OCI-LY1 (cell line): ENCODE measurements at regions not wholly inside any gene's neighbourhood (a gene's known extent, or its start where the extent isn't known, plus 50 kb on each side); places are given as distances from the start of the nearest gene placed in this dataset.

Source experiments
- H2AFZ ChIP-seq: fragments of 200-600 bp; sonication (generic), shearing (Covaris generic); 2 replicates; pipeline ENCODE4 v1.6.0; 2014; ENCODE audit warnings: antibody characterized with exemption, mild to moderate bottlenecking, low read length
- H3F3A ChIP-seq: fragments of 200-600 bp; sonication (generic), shearing (Covaris generic); 2 replicates; pipeline ENCODE4 v1.6.0; 2014; ENCODE audit warnings: mild to moderate bottlenecking, antibody characterized with exemption, low read length, moderate library complexity; ENCODE audit not compliant: insufficient read depth
- H3K27ac ChIP-seq: fragments of 200-600 bp; sonication (generic); 2 replicates; pipeline ENCODE4 v1.5.1; 2014; ENCODE audit warnings: low read length, mixed run types, mild to moderate bottlenecking, low read depth; ENCODE audit not compliant: poor library complexity, severe bottlenecking
- H3K27me3 ChIP-seq: fragments of 200-600 bp; sonication (generic); 2 replicates; pipeline ENCODE4 v1.6.0; 2014; ENCODE audit warnings: antibody characterized with exemption, mild to moderate bottlenecking, low read length, moderate library complexity; ENCODE audit not compliant: insufficient read depth
- H3K36me3 ChIP-seq: fragments of 200-600 bp; sonication (generic); 2 replicates; pipeline ENCODE4 v1.6.1; 2014; ENCODE audit warnings: mild to moderate bottlenecking, antibody characterized with exemption, low read length, moderate library complexity, mixed read lengths; ENCODE audit not compliant: insufficient read depth
- H3K4me1 ChIP-seq: fragments of 200-600 bp; sonication (generic); 2 replicates; pipeline ENCODE4 v1.5.1; 2014; ENCODE audit warnings: mild to moderate bottlenecking, low read length, moderate library complexity; ENCODE audit not compliant: insufficient read depth, severe bottlenecking
- H3K4me2 ChIP-seq: fragments of 200-600 bp; sonication (generic), shearing (Covaris generic); 2 replicates; pipeline ENCODE4 v1.6.1; 2014; ENCODE audit warnings: low read length
- H3K4me3 ChIP-seq: fragments of 200-600 bp; sonication (generic); 2 replicates; pipeline ENCODE4 v1.5.1; 2014; ENCODE audit warnings: low read length, low read depth, mild to moderate bottlenecking, mixed read lengths; ENCODE audit not compliant: poor library complexity, severe bottlenecking
- H3K79me2 ChIP-seq: fragments of 200-600 bp; shearing (Covaris generic); 2 replicates; pipeline ENCODE4 v1.6.1; 2016; ENCODE audit warnings: mixed run types, low read length, mixed read lengths; ENCODE audit not compliant: insufficient read depth
- H3K9ac ChIP-seq: fragments of 200-600 bp; sonication (generic), shearing (Covaris generic); 2 replicates; pipeline ENCODE4 v1.6.1; 2014; ENCODE audit warnings: mild to moderate bottlenecking, low read length, mixed read lengths
- H3K9me2 ChIP-seq: fragments of 200-600 bp; sonication (generic), shearing (Covaris generic); 2 replicates; pipeline ENCODE4 v1.6.1; 2014; ENCODE audit warnings: low read depth, mild to moderate bottlenecking, low read length, mixed read lengths
- H3K9me3 ChIP-seq: fragments of 200-600 bp; shearing (Covaris generic); 2 replicates; pipeline ENCODE4 v1.6.1; 2014; ENCODE audit warnings: low read length, mixed read lengths
- H4K20me1 ChIP-seq: fragments of 200-600 bp; sonication (generic), shearing (Covaris generic); 2 replicates; pipeline ENCODE4 v1.6.0; 2016; ENCODE audit warnings: mild to moderate bottlenecking, low read length; ENCODE audit not compliant: insufficient read depth
- EZH2 ChIP-seq: fragments of 200-600 bp; sonication (generic), shearing (Covaris generic); IDR thresholded peaks from 2 replicates; pipeline ENCODE4 v1.8.0; 2017; ENCODE audit warnings: borderline replicate concordance, mixed run types, mild to moderate bottlenecking, antibody characterized with exemption, low read length, moderate library complexity, mixed read lengths
- TF ChIP-seq, protein P1 (sequence below): fragments of 200-600 bp; sonication (generic), shearing (Covaris generic); IDR thresholded peaks from 2 replicates; pipeline ENCODE4 v1.5.1; 2017; ENCODE audit warnings: mild to moderate bottlenecking, antibody characterized with exemption, low read length, moderate library complexity, mixed read lengths

DNA sequence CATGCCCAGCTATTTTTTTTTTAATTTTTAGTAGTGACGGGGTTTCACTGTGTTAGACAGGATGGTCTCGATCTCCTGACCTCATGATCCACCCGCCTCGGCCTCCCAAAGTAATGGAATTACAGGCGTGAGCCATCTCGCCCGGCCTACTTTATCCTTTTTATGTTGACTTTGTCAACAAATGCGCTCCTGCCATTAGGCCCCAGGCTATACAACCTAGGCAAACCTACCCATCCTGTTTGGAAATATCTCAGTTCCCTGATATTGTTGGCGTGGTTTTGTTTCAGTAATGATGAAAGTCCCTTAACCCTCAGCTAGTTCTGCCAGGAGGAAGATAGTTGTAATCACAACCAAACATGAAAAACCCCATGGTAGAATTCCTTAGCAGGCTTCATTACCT, 249.4 kb upstream of the SOX11 start:
- no peaks in the 10 kb centered on the region for H3K9me3 ChIP-seq
- no peak overlapping the region for H3K9ac ChIP-seq
- no peaks in the 10 kb centered on the region for H3K9me2 ChIP-seq
- no peaks in the 10 kb centered on the region for H3K4me1 ChIP-seq
- H3K4me3 ChIP-seq = no peak overlapping the region
- no peaks in the 10 kb centered on the region for H4K20me1 ChIP-seq
- no peaks in the 10 kb centered on the region for H3K36me3 ChIP-seq
- no peaks in the 10 kb centered on the region for H3F3A ChIP-seq
- no peak overlapping the region for H3K4me2 ChIP-seq
- H3K27ac ChIP-seq = no peak overlapping the region
- no peaks in the 10 kb centered on the region for H3K79me2 ChIP-seq
- H3K27me3 ChIP-seq = no peaks in the 10 kb centered on the region
- no peak overlapping the region for H2AFZ ChIP-seq
- TF ChIP-seq EZH2 = no peak
- TF ChIP-seq, protein P1, sequence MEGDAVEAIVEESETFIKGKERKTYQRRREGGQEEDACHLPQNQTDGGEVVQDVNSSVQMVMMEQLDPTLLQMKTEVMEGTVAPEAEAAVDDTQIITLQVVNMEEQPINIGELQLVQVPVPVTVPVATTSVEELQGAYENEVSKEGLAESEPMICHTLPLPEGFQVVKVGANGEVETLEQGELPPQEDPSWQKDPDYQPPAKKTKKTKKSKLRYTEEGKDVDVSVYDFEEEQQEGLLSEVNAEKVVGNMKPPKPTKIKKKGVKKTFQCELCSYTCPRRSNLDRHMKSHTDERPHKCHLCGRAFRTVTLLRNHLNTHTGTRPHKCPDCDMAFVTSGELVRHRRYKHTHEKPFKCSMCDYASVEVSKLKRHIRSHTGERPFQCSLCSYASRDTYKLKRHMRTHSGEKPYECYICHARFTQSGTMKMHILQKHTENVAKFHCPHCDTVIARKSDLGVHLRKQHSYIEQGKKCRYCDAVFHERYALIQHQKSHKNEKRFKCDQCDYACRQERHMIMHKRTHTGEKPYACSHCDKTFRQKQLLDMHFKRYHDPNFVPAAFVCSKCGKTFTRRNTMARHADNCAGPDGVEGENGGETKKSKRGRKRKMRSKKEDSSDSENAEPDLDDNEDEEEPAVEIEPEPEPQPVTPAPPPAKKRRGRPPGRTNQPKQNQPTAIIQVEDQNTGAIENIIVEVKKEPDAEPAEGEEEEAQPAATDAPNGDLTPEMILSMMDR = no peak

DNA sequence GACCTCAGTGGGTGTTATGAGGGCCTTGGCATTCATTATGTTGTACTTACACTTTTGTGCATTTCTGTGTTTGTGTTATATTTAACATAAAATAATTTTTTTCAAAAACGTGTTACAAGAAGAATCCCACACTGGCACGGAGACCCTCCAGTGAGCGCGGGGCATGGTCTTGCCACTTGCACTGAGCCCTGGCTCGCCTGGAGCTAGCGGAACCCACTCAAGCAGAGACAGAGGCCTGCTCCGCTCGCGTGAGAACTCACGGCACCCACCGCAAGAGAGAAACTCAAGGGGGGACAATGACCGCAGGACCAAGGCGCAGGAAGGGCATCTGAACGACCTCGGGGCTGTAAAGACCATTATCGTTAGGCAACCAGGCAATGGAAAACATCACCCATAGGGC, 248.0 kb upstream of the SOX11 start:
- no peaks in the 10 kb centered on the region for H3K79me2 ChIP-seq
- no peaks in the 10 kb centered on the region for H3K9me3 ChIP-seq
- H3K4me3 ChIP-seq = no peak overlapping the region
- no peak overlapping the region for H3K9ac ChIP-seq
- TF ChIP-seq, protein P1 = no peak
- TF ChIP-seq EZH2 = no peak
- H3F3A ChIP-seq = no peaks in the 10 kb centered on the region
- H2AFZ ChIP-seq = no peak overlapping the region
- no peak overlapping the region for H3K4me2 ChIP-seq
- H3K36me3 ChIP-seq = no peaks in the 10 kb centered on the region
- H3K9me2 ChIP-seq = no peaks in the 10 kb centered on the region
- H3K27me3 ChIP-seq = no peaks in the 10 kb centered on the region
- no peaks in the 10 kb centered on the region for H3K4me1 ChIP-seq
- no peaks in the 10 kb centered on the region for H4K20me1 ChIP-seq
- no peak overlapping the region for H3K27ac ChIP-seq

DNA sequence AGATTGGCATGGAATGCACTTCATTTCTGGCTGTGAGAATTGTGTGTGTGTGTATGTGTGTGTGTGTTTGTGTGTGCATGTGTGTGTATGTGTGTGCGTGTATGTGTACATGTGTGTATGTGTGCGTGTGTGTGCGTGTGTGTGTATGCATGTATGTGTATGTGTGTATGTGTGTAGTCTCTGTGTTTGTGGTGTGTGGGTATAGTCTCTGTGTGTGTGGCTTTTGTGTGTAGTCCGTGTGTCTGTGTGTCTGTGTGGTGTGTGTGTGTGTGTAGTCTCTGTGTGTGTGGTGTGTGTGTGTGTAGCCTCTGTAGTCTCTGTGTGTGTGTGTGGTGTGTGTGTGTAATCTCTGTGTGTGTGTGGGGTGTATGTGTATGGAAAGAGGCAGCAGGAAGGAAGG, 247.3 kb upstream of the SOX11 start:
- H3K36me3 ChIP-seq = no peaks in the 10 kb centered on the region
- no peaks in the 10 kb centered on the region for H3K79me2 ChIP-seq
- no peaks in the 10 kb centered on the region for H3K27me3 ChIP-seq
- H2AFZ ChIP-seq = no peak overlapping the region
- no peak for TF ChIP-seq EZH2
- TF ChIP-seq, protein P1 = no peak
- no peaks in the 10 kb centered on the region for H3K9me3 ChIP-seq
- no peak overlapping the region for H3K27ac ChIP-seq
- no peaks in the 10 kb centered on the region for H3K4me1 ChIP-seq
- H3F3A ChIP-seq = no peaks in the 10 kb centered on the region
- H3K9ac ChIP-seq = no peak overlapping the region
- H3K4me2 ChIP-seq = no peak overlapping the region
- no peak overlapping the region for H3K4me3 ChIP-seq
- H3K9me2 ChIP-seq = no peaks in the 10 kb centered on the region
- H4K20me1 ChIP-seq = no peaks in the 10 kb centered on the region
